Endothelial cell of umbilical vein (primary cell): ENCODE measurements at regions not wholly inside any gene's neighbourhood (a gene's known extent, or its start where the extent isn't known, plus 50 kb on each side); places are given as distances from the start of the nearest gene placed in this dataset.

Source experiments
- BruUV-seq: library from RNA; stranded (reverse); fragments of 400-500 nt; replicated peaks from 2 replicates; lab custom pipeline; 2021; lab: Mats Ljungman, UMichigan
- CTCF ChIA-PET: fragments of 300-600, 350-600 bp; sonication (Branson Sonifier 250); formaldehyde crosslinking; loops from one replicate; lab custom pipeline; 2021; ENCODE audit warnings: antibody characterized with exemption, inconsistent platforms; lab: Charles Lee
- POLR2A ChIA-PET: fragments of 300-600, 350-600 bp; sonication (Branson Sonifier 250); formaldehyde crosslinking; loops from one replicate; lab custom pipeline; 2021; ENCODE audit warnings: antibody characterized with exemption, inconsistent platforms; lab: Charles Lee
- DNase-seq: peaks from one replicate; pipeline ENCODE4 v3.0.0-alpha.2; 2011; ENCODE audit warnings: low read depth, low spot score
- FAIRE-seq: peaks from 2 replicates; lab custom pipeline; 2011; peaks lifted over from hg19 to GRCh38; lab: Jason Lieb, UNC
- H2AFZ ChIP-seq: 2 replicates; pipeline ENCODE4 v1.6.0; 2012; ENCODE audit warnings: low read depth, low read length, control low read depth, inconsistent platforms
- H3K27ac ChIP-seq: 2 replicates; pipeline ENCODE4 v1.5.1; 2011; ENCODE audit warnings: low read depth, mild to moderate bottlenecking, control low read depth, low read length, moderate library complexity; ENCODE audit not compliant: insufficient read depth
- H3K27me3 ChIP-seq, 2 experiments: 2 replicates each; pipeline versions ENCODE4 v1.6.0 to v1.6.1; 2011; ENCODE audit warnings: low read length in 2 of 2, mixed read lengths in 1 of 2; ENCODE audit not compliant: control insufficient read depth in 2 of 2, insufficient read depth in 2 of 2
- H3K36me3 ChIP-seq, 2 experiments: 2 replicates in 1 of 2; 3 replicates in 1 of 2; pipeline ENCODE4 v1.5.1; 2011; ENCODE audit warnings: low read length in 2 of 2, mild to moderate bottlenecking in 1 of 2, moderate library complexity in 1 of 2; ENCODE audit not compliant: control insufficient read depth in 2 of 2, insufficient read depth in 2 of 2; ENCODE audit errors: extremely low read depth in 1 of 2
- H3K4me1 ChIP-seq: 3 replicates; pipeline ENCODE4 v1.5.1; 2011; ENCODE audit warnings: mild to moderate bottlenecking, low read length; ENCODE audit not compliant: control insufficient read depth, insufficient read depth; ENCODE audit errors: extremely low read depth
- H3K4me2 ChIP-seq: 2 replicates; pipeline ENCODE4 v1.6.1; 2011; ENCODE audit warnings: low read length, control low read depth, mixed read lengths; ENCODE audit not compliant: insufficient read depth
- H3K4me3 ChIP-seq, 3 experiments: fragments of 200-600 bp in 1 of 3; sonication (generic), shearing (Covaris generic) in 1 of 3; replicated peaks in 1 of 3; 2 replicates each; pipeline ENCODE4 v1.5.1; 2011 to 2016; ENCODE audit warnings: control low read depth in 3 of 3, low read length in 3 of 3, mild to moderate bottlenecking in 2 of 3, inconsistent platforms in 1 of 3, low read depth in 1 of 3, moderate library complexity in 1 of 3; ENCODE audit not compliant: insufficient read depth in 1 of 3
- H3K79me2 ChIP-seq: 2 replicates; pipeline ENCODE4 v1.6.0; 2012; ENCODE audit warnings: low read length, inconsistent platforms; ENCODE audit not compliant: control insufficient read depth, insufficient read depth
- H3K9ac ChIP-seq: replicated peaks from 2 replicates; pipeline ENCODE3; 2011; ENCODE audit warnings: low read length, control low read depth; ENCODE audit not compliant: insufficient read depth; ENCODE audit errors: extremely low read depth
- H3K9me1 ChIP-seq: replicated peaks from 3 replicates; pipeline ENCODE4 v1.6.0; 2011; ENCODE audit warnings: mild to moderate bottlenecking, low read length; ENCODE audit not compliant: control insufficient read depth, insufficient read depth; ENCODE audit errors: extremely low read depth
- H3K9me3 ChIP-seq: replicated peaks from 2 replicates; pipeline ENCODE4 v1.5.1; 2012; ENCODE audit warnings: low read length, inconsistent platforms; ENCODE audit not compliant: control insufficient read depth, insufficient read depth
- H4K20me1 ChIP-seq: replicated peaks from 2 replicates; pipeline ENCODE3; 2011; ENCODE audit warnings: mild to moderate bottlenecking, low read length; ENCODE audit not compliant: control insufficient read depth, insufficient read depth; ENCODE audit errors: extremely low read depth
- CTCF ChIP-seq, 2 donors: IDR thresholded peaks; 1 replicate in 1 of 2; 2 replicates in 1 of 2; pipeline ENCODE4 v1.5.1; 2011; ENCODE audit warnings: low read length in 2 of 2, mild to moderate bottlenecking in 2 of 2, moderate library complexity in 2 of 2, control low read depth in 1 of 2, inconsistent platforms in 1 of 2, low read depth in 1 of 2; ENCODE audit not compliant: insufficient read depth in 1 of 2; ENCODE audit errors: extremely low read depth in 1 of 2
- GATA2 ChIP-seq: IDR thresholded peaks from 2 replicates; pipeline ENCODE4 v1.7.0; 2011; ENCODE audit warnings: low read depth, mild to moderate bottlenecking, moderate library complexity, mixed read lengths, low read length; ENCODE audit not compliant: insufficient read length, insufficient read depth
- JUN ChIP-seq: IDR thresholded peaks from 2 replicates; pipeline ENCODE4 v1.6.1; 2011; ENCODE audit warnings: borderline replicate concordance, low read depth; ENCODE audit not compliant: insufficient read length, insufficient read depth
- MAX ChIP-seq: IDR thresholded peaks from 2 replicates; pipeline ENCODE4 v1.6.1; 2011; ENCODE audit not compliant: insufficient read depth, insufficient read length
- POLR2A ChIP-seq: IDR thresholded peaks from 2 replicates; pipeline ENCODE4 v1.6.1; 2012; ENCODE audit warnings: low read depth, mild to moderate bottlenecking, control low read depth, low read length
- dilution Hi-C: fragments of 300-500 bp; cut with MboI; formaldehyde crosslinking; loops from one replicate; pipeline ENCODE4 v1.15.0; 2019; ENCODE audit warnings: low sequenced_read_pairs; ENCODE audit not compliant: extremely low pct_ligation_motif_present
- intact Hi-C: fragments of 100-400 bp; cut with micrococcal nuclease; formaldehyde crosslinking; loops from one replicate; pipeline ENCODE4 v1.10.0; 2022

GRCh38 chr3:73207946-73208440, 146.5 kb downstream of the EBLN2 start:
- no peak overlapping the region for H3K4me3 ChIP-seq
- DNase-seq = no peak
- no peak overlapping the region for H3K27ac ChIP-seq
- H3K9me3 ChIP-seq = no peaks in the 10 kb centered on the region
- intact Hi-C loops (no loop called here), dilution Hi-C loops (no loop called here)
- H3K4me2 ChIP-seq = no peak overlapping the region
- TF ChIP-seq CTCF (IDR thresholded peaks at IDR 0.05; ENCODE audit: extremely low read depth in 1 of 2, insufficient read depth in 1 of 2, low read depth in 1 of 2, low read length in 2 of 2) (no peak), POLR2A (no peak), MAX (no peak)
- no peaks in the 10 kb centered on the region for H3K79me2 ChIP-seq
- no peaks in the 10 kb centered on the region for H3K4me1 ChIP-seq
- H3K36me3 ChIP-seq = no peaks in the 10 kb centered on the region
- H3K9ac ChIP-seq = no peak overlapping the region
- H2AFZ ChIP-seq = no peak overlapping the region
- no peaks in the 10 kb centered on the region for H4K20me1 ChIP-seq
- ChIA-PET POLR2A (no interaction called here), CTCF (no interaction called here)
- no peaks in the 10 kb centered on the region for H3K9me1 ChIP-seq
- no TSS peak for BruUV-seq
- no peaks in the 10 kb centered on the region for H3K27me3 ChIP-seq
- no peak for FAIRE-seq

- Histone ChIP-seq H3K79me2 (no peaks in the 10 kb centered on the region), H3K9me3 (no peaks in the 10 kb centered on the region), H4K20me1 (no peaks in the 10 kb centered on the region), H3K4me2 (no peak overlapping the region), H3K27me3 (no peaks in the 10 kb centered on the region), H3K27ac (no peak overlapping the region), H3K9ac (no peak overlapping the region), H3K4me1 (no peaks in the 10 kb centered on the region), H3K36me3 (no peaks in the 10 kb centered on the region), H3K9me1 (no peaks in the 10 kb centered on the region), H2AFZ (no peak overlapping the region), H3K4me3 (no peak overlapping the region)
- no peak for DNase-seq
- no peak for TF ChIP-seq GATA2
- TF ChIP-seq MAX = no peak
- TF ChIP-seq JUN = no peak
- TF ChIP-seq POLR2A = no peak
- intact Hi-C loops = no loop called here
- no peak for FAIRE-seq
- ChIA-PET POLR2A (no interaction called here), CTCF (no interaction called here)
- dilution Hi-C loops = no loop called here
- BruUV-seq = no TSS peak
These were observed 149.3 kb downstream of the EBLN2 start for GRCh38 chr3:73210759-73211158.
